Vagina (tissue), 2 donors: ENCODE measurements at regions not wholly inside any gene's neighbourhood (a gene's known extent, or its start where the extent isn't known, plus 50 kb on each side); places are given as distances from the start of the nearest gene placed in this dataset.

Experiments
- POLR2A ChIP-seq, 2 donors: fragments of 450-650 bp; IDR thresholded peaks; one replicate each; pipeline ENCODE4 v1.6.1; 2017; ENCODE audit warnings: antibody characterized with exemption in 2 of 2, mild to moderate bottlenecking in 2 of 2, moderate library complexity in 2 of 2
- POLR2AphosphoS5 ChIP-seq, 2 donors: sonication (generic); formaldehyde crosslinking; IDR thresholded peaks; one replicate each; pipeline ENCODE4 v1.9.0; 2017; ENCODE audit warnings: antibody characterized with exemption in 2 of 2, mild to moderate bottlenecking in 2 of 2, low read depth in 1 of 2; ENCODE audit not compliant: insufficient read depth in 1 of 2
- TF ChIP-seq, protein P1 (sequence below), 3 experiments: fragments of 450-650 bp in 2 of 3; fragments of 200-600 bp in 1 of 3; sonication (generic) in 1 of 3; IDR thresholded peaks; one replicate each; pipeline ENCODE4 v1.5.1; 2017 to 2019; ENCODE audit warnings: antibody characterized with exemption in 3 of 3, mild to moderate bottlenecking in 2 of 3, moderate library complexity in 2 of 3

- TF ChIP-seq POLR2AphosphoS5 (IDR thresholded peaks at IDR 0.05; ENCODE audit: insufficient read depth in 1 of 2, low read depth in 1 of 2) (no peak), POLR2A (IDR thresholded peaks at IDR 0.05) (no peak)
- TF ChIP-seq, protein P1, sequence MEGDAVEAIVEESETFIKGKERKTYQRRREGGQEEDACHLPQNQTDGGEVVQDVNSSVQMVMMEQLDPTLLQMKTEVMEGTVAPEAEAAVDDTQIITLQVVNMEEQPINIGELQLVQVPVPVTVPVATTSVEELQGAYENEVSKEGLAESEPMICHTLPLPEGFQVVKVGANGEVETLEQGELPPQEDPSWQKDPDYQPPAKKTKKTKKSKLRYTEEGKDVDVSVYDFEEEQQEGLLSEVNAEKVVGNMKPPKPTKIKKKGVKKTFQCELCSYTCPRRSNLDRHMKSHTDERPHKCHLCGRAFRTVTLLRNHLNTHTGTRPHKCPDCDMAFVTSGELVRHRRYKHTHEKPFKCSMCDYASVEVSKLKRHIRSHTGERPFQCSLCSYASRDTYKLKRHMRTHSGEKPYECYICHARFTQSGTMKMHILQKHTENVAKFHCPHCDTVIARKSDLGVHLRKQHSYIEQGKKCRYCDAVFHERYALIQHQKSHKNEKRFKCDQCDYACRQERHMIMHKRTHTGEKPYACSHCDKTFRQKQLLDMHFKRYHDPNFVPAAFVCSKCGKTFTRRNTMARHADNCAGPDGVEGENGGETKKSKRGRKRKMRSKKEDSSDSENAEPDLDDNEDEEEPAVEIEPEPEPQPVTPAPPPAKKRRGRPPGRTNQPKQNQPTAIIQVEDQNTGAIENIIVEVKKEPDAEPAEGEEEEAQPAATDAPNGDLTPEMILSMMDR (IDR thresholded peaks at IDR 0.05) = no peak
Measured at GRCh38 chr18:42474577-42474976, 519.5 kb downstream of the PIK3C3 start.
